SK-N-SH treated with all-trans-retinoic acid at 6 μM for 48 hours (cell line): ENCODE measurements at regions not wholly inside any gene's neighbourhood (a gene's known extent, or its start where the extent isn't known, plus 50 kb on each side); places are given as distances from the start of the nearest gene placed in this dataset.

Experiments
- ARNTL ChIP-seq: fragments of 450-650 bp; formaldehyde crosslinking; IDR thresholded peaks from 2 replicates; pipeline ENCODE4 v1.5.0; 2020; ENCODE audit warnings: low read depth, mild to moderate bottlenecking, moderate library complexity, borderline replicate concordance
- BACH2 ChIP-seq: fragments of 250-450 bp; sonication (Bioruptor Pico); IDR thresholded peaks from 2 replicates; pipeline ENCODE4 v1.9.0; 2021; ENCODE audit warnings: mild to moderate bottlenecking, borderline replicate concordance
- ZFP30 ChIP-seq: fragments of 450-650 bp; formaldehyde crosslinking; IDR thresholded peaks from 2 replicates; pipeline ENCODE4 v1.5.0; 2022; ENCODE audit warnings: mild to moderate bottlenecking, moderate library complexity

- TF ChIP-seq ZFP30 (no peak), BACH2 (CRISPR knock-in tag) (no peak), ARNTL (CRISPR knock-in tag) (no peak)
Observed at GRCh38 chr4:28822163-28822562, 1898.0 kb upstream of the PCDH7 start.
